GM13976 (cell line): ENCODE measurements at regions not wholly inside any gene's neighbourhood (a gene's known extent, or its start where the extent isn't known, plus 50 kb on each side); places are given as distances from the start of the nearest gene placed in this dataset.

Experiments
- DNase-seq: peaks from one replicate; pipeline ENCODE4 v3.0.0; 2012; ENCODE audit warnings: low spot score
- in situ Hi-C: fragments of 300-500 bp; cut with MboI; formaldehyde crosslinking; loops from one replicate; pipeline ENCODE4 v1.12.0; 2022; ENCODE audit warnings: low sequenced_read_pairs, mixed read lengths, inconsistent platforms; ENCODE audit not compliant: unreplicated experiment
- TF ChIP-seq, protein P1 (sequence below): IDR thresholded peaks from 2 replicates; pipeline ENCODE4 v1.5.1; 2012; ENCODE audit warnings: borderline replicate concordance, mild to moderate bottlenecking; ENCODE audit not compliant: insufficient read depth; ENCODE audit errors: extremely low read depth, missing control alignments, control extremely low read depth

DNA sequence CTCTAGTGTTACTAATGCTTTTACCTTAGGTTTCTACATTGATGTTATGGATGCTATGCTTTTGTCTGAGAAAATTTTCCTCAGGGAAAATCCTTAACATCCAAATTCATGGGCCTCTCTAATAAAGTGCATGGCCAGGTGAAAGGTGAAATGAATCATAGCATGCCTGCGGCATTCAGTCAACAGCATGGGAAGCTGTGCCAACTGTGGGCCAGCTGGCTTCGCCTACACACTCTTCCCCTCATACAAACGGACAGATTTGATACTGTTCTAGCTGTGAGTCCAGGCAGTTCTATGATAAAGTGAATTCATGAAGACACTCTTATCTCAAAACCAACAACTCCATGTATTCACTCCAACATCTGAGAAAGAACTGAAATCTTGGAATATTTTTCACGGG is 374.1 kb downstream of the PLK2 start:
- DNase-seq = no peak
- TF ChIP-seq, protein P1, sequence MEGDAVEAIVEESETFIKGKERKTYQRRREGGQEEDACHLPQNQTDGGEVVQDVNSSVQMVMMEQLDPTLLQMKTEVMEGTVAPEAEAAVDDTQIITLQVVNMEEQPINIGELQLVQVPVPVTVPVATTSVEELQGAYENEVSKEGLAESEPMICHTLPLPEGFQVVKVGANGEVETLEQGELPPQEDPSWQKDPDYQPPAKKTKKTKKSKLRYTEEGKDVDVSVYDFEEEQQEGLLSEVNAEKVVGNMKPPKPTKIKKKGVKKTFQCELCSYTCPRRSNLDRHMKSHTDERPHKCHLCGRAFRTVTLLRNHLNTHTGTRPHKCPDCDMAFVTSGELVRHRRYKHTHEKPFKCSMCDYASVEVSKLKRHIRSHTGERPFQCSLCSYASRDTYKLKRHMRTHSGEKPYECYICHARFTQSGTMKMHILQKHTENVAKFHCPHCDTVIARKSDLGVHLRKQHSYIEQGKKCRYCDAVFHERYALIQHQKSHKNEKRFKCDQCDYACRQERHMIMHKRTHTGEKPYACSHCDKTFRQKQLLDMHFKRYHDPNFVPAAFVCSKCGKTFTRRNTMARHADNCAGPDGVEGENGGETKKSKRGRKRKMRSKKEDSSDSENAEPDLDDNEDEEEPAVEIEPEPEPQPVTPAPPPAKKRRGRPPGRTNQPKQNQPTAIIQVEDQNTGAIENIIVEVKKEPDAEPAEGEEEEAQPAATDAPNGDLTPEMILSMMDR = no peak
- in situ Hi-C loops = no loop called here

DNA sequence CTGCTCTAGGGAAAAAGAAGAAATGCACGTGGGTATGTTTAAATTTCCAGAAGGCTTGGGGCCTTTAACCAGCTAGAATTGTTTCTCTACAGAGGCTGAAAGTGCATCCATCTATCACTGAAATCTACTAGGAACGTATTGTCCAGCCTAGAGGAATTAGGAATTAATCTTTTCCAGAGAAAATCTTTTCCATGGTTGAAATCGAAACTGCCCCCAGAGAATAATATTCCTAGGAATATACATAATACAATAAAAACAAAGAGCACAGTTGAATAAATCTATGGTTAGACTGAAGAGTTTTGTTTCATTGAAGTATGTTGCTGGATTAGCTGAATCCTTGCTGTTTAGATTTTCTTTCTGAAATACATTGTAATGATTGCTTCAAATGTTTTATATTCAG is 378.5 kb downstream of the PLK2 start:
- TF ChIP-seq, protein P1 = no peak
- in situ Hi-C loops = no loop called here
- DNase-seq = no peak

DNA sequence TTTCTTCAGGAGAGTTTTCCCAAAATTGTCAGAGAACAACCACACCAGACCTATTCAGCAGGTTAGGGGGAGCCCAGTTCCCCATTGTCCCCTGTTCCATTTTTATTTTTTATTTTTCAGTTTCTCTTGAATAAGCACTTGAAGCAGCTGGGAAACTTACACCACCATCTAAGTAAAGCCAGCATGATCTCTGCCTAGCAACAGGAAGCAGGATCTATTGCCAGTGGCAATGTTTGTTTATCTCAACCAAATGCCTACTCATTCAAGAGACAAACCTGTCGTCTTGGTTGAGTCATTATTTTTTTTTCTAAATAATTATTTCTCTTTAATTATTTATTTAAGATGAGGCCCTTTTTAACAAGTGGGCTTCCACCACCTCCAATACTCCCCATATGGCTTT is 379.3 kb downstream of the PLK2 start:
- in situ Hi-C loops = no loop called here
- TF ChIP-seq, protein P1 = no peak
- no peak for DNase-seq

DNA sequence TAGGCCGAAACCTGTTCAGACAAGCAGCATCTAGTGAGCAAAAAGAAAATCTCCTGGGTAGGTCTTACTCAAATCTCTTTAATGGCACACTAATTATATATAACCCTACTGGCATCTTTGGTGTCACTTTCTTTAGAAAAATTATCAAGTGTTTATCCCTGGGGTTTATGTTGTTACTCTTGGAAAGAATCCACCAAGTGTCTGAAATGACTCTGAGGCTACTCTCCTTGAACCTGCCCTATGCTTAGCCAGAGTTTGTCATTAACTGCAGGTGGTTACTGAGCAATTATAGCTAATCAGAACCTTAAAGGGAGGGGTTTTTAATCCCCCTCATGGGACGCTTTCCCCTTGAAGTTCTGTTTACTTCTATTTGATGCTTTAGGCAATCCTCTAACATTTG is 381.9 kb downstream of the PLK2 start:
- TF ChIP-seq, protein P1 = no peak
- no peak for DNase-seq
- in situ Hi-C loops = no loop called here

DNA sequence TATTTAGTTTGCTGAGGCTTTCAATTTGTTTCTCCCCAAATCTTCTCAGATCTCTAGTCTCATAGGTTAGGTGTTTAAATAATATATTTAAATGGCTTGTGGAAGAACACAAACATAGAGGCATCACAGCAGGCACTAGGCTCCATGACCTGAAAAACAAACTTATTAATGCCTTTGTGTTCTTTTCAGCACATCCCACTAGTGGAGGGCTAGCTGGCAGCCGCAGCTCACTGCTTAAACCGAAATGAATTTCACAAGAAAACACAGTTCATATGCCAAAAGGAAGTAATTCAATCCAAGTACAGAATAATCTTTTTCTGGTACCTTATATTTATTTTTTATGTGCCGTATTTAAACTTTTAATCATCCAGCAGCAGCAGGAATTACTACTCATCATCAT is 382.5 kb downstream of the PLK2 start:
- in situ Hi-C loops = no loop called here
- no peak for DNase-seq
- TF ChIP-seq, protein P1 = no peak

DNA sequence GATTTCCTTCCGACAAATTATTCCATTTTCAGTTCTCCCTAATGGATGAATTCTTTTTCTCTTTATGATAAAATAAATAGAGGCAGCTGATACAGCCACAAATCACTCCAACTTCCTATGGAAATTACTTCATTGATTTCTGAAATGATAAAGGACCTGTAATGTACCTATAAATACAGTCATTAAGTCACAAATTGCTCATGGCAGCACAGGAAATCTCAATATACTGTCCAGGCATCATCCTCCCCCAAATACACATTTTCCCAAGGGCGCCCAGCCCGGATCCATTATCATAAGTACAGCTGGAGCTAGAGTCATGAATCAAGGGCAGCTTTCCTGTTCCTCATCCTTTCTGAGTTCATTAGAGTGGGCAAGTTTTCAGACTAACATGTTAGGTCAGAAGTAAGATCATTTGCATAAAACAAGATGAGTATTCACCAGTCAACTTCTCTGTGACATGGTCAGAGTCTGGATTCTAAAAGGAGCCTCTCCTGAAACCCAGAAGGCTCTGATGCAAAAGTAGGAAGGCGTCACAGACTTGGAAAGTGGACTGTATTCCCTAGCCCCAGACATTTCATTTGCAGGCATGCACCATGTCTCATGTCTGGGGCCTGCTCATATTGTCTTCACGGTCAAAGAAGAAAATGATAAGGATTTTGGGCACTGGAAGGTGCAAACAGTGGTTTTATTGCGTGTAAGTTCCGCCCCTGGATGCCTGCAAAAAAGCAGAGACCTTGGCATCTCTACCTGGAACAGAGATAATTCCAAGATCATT is 383.2 kb downstream of the PLK2 start:
- in situ Hi-C loops = no loop called here
- DNase-seq = no peak
- TF ChIP-seq, protein P1 = no peak

DNA sequence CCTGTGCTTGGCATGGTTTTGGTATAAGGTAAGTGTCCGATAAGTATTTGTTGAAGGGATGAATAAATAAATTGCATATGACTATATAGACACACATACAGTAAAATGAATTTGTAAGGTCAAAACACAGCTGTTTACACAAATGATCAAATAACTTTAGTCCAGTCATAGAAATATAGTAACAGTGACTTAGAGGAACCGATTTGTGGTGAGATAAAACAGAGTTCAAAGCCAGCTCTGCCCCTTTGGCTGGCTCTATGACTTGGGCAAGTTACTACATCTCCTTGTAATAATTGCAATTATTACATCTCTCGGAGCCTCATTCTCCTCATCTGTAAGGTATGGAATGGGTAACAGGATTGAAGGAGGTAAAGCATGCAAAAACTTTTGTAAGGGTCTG is 384.0 kb downstream of the PLK2 start:
- DNase-seq = no peak
- in situ Hi-C loops = no loop called here
- TF ChIP-seq, protein P1 = no peak
